ENCODE measurements at regions not wholly inside any gene's neighbourhood (a gene's known extent, or its start where the extent isn't known, plus 50 kb on each side); places are given as distances from the start of the nearest gene placed in this dataset.

DNA sequence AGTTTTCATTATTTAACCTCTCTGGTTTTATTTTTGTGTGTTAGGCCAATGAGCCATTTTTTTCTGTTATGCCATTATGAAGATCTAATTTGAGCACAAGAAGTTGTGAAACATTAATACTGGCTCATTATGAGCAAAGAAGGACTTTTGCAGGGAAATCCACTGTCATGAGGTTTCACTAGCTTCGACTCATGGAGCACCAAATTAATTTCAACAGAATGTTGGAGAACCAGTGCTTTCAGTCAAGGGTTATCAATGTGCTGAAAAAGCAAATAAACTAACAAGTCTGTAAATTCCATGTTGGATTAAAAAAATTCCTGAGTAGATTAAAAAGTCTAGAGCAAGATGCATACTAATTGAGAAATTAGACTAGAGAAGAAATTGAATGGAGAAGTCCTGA is 594.2 kb upstream of the FZD8 start:
- no peaks in the 10 kb centered on the region for H3K27me3 ChIP-seq (ENCODE audit: control insufficient read depth in 1 of 2, insufficient read depth in 2 of 2, low read length in 2 of 2)
- H3K27ac ChIP-seq (ENCODE audit: low read depth in 2 of 2, low read length in 1 of 2) = no peak overlapping the region
- no peaks in the 10 kb centered on the region for H3K4me1 ChIP-seq (ENCODE audit: control insufficient read depth in 2 of 2, insufficient read depth in 2 of 2, low read length in 1 of 2)
- H3K4me3 ChIP-seq (ENCODE audit: low read depth in 1 of 2, low read length in 2 of 2) = no peak overlapping the region
- no peaks in the 10 kb centered on the region for H3K9me3 ChIP-seq (ENCODE audit: control insufficient read depth in 2 of 2, insufficient read depth in 1 of 2, low read depth in 1 of 2, low read length in 1 of 2)
- no peaks in the 10 kb centered on the region for H3K36me3 ChIP-seq (ENCODE audit: control insufficient read depth in 2 of 2, insufficient read depth in 2 of 2, low read length in 1 of 2)
- 43 to 59% methylated on average over 1 of the region's 1 CpG for WGBS, 2 donors

DNA sequence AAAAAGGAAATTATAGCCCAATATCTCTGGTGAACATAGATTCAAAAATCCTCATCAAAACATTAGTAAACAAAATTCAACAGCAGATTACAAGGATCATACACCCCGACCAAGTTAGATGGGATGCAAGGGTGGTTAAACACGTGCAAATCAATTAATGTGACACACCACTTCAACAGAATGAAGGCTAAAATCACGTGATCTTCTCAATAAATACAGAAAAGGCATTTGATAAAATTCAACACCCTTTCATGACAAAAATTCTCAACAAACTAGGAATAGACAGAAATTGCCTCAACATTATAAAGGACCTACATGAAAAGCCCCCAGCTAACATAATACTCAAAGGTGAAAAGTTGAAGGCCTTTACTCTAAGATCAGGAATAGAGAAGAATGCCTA is 590.8 kb upstream of the FZD8 start:
- Histone ChIP-seq H3K9me3 (ENCODE audit: control insufficient read depth in 2 of 2, insufficient read depth in 1 of 2, low read depth in 1 of 2, low read length in 1 of 2) (no peaks in the 10 kb centered on the region), H3K27ac (ENCODE audit: low read depth in 2 of 2, low read length in 1 of 2) (no peak overlapping the region), H3K27me3 (ENCODE audit: control insufficient read depth in 1 of 2, insufficient read depth in 2 of 2, low read length in 2 of 2) (no peaks in the 10 kb centered on the region), H3K4me1 (ENCODE audit: control insufficient read depth in 2 of 2, insufficient read depth in 2 of 2, low read length in 1 of 2) (no peaks in the 10 kb centered on the region), H3K36me3 (ENCODE audit: control insufficient read depth in 2 of 2, insufficient read depth in 2 of 2, low read length in 1 of 2) (no peaks in the 10 kb centered on the region), H3K4me3 (ENCODE audit: low read depth in 1 of 2, low read length in 2 of 2) (no peak overlapping the region)
- 82 to 83% methylated on average over 3 of the region's 3 CpGs for WGBS, 2 donors

GRCh38 chr10:36224431-36224985 is 582.4 kb upstream of the FZD8 start:
- Histone ChIP-seq H3K36me3 (ENCODE audit: control insufficient read depth in 2 of 2, insufficient read depth in 2 of 2, low read length in 1 of 2) (no peaks in the 10 kb centered on the region), H3K4me1 (ENCODE audit: control insufficient read depth in 2 of 2, insufficient read depth in 2 of 2, low read length in 1 of 2) (no peaks in the 10 kb centered on the region), H3K27ac (ENCODE audit: low read depth in 2 of 2, low read length in 1 of 2) (no peak overlapping the region), H3K4me3 (ENCODE audit: low read depth in 1 of 2, low read length in 2 of 2) (no peak overlapping the region), H3K9me3 (ENCODE audit: control insufficient read depth in 2 of 2, insufficient read depth in 1 of 2, low read depth in 1 of 2, low read length in 1 of 2) (no peaks in the 10 kb centered on the region), H3K27me3 (ENCODE audit: control insufficient read depth in 1 of 2, insufficient read depth in 2 of 2, low read length in 2 of 2) (no peaks in the 10 kb centered on the region)
- WGBS, 2 donors = 82 to 85% methylated on average over 4 of the region's 4 CpGs

DNA sequence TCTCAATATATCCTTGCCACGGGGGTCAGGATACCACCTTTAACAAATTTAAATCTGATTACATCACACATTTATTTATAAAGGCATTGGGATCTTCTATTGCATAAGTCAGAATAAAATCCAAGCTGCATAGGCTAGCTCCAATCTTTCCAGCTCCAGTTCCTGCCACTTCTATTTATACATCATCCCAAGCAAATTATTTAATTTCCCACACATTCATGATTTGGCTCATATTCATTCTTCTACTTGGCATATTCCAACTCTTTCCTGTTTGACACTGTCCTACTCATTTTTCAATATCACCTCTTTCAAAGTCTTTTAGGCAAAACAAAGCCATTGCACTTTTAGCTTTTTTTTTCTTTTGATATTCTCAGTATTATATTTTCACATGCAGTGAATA is 579.0 kb upstream of the FZD8 start:
- 37 to 56% methylated on average over 1 of the region's 1 CpG for WGBS, 2 donors

DNA sequence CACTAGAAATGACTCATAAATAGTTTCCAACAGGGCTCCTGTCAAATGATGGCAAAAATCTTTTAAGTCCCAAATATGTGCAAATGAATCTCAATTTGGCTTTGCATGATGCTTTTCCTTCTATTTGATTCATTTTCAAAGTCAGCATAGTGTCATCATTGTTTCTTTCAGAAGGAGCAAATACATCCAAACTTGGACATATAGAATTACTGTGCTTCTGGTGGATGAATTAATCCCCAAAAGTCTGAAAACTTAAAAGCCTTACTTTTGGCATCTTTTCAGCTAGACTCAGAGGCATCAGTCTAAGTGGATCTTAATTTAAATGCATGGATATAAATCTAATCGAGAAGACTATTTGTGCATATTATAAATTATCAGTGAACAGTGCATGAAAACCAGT is 578.1 kb upstream of the FZD8 start:
- no peak overlapping the region for H3K27ac ChIP-seq (ENCODE audit: low read depth in 2 of 2, low read length in 1 of 2)
- WGBS, 2 donors = 42 to 48% methylated on average over 1 of the region's 1 CpG

More for the DNA sequence above, 579.0 kb upstream of the FZD8 start:
- no peaks in the 10 kb centered on the region for H3K9me3 ChIP-seq (ENCODE audit: control insufficient read depth in 2 of 2, insufficient read depth in 1 of 2, low read depth in 1 of 2, low read length in 1 of 2)
- H3K36me3 ChIP-seq (ENCODE audit: control insufficient read depth in 2 of 2, insufficient read depth in 2 of 2, low read length in 1 of 2) = no peaks in the 10 kb centered on the region
- no peak overlapping the region for H3K4me3 ChIP-seq (ENCODE audit: low read depth in 1 of 2, low read length in 2 of 2)
- no peak overlapping the region for H3K27ac ChIP-seq (ENCODE audit: low read depth in 2 of 2, low read length in 1 of 2)
- no peaks in the 10 kb centered on the region for H3K27me3 ChIP-seq (ENCODE audit: control insufficient read depth in 1 of 2, insufficient read depth in 2 of 2, low read length in 2 of 2)
- no peaks in the 10 kb centered on the region for H3K4me1 ChIP-seq (ENCODE audit: control insufficient read depth in 2 of 2, insufficient read depth in 2 of 2, low read length in 1 of 2)

DNA sequence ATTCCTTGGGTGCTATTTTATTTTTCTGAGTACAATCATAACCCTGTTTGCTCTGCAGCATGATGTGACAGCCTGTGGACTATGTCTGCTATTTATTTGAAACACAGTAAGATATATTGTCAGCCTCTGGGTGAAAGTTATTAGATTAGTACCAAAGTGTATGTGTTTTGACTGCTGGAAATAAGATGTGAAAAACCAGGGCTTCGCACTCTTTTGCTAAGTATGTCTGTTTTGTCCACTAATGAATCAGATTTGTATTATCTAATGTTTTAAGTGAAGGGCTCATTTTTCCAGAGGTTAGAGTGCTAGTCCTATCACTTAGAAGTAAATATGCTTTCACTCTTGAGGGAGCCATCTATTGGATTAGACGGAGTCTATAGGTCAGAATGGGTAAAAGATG is 569.8 kb upstream of the FZD8 start:
- H3K27me3 ChIP-seq (ENCODE audit: control insufficient read depth in 1 of 2, insufficient read depth in 2 of 2, low read length in 2 of 2) = no peaks in the 10 kb centered on the region

More for the DNA sequence above, 578.1 kb upstream of the FZD8 start:
- H3K36me3 ChIP-seq (ENCODE audit: control insufficient read depth in 2 of 2, insufficient read depth in 2 of 2, low read length in 1 of 2) = no peaks in the 10 kb centered on the region
- H3K9me3 ChIP-seq (ENCODE audit: control insufficient read depth in 2 of 2, insufficient read depth in 1 of 2, low read depth in 1 of 2, low read length in 1 of 2) = no peaks in the 10 kb centered on the region
- no peaks in the 10 kb centered on the region for H3K4me1 ChIP-seq (ENCODE audit: control insufficient read depth in 2 of 2, insufficient read depth in 2 of 2, low read length in 1 of 2)
- H3K27me3 ChIP-seq (ENCODE audit: control insufficient read depth in 1 of 2, insufficient read depth in 2 of 2, low read length in 2 of 2) = no peaks in the 10 kb centered on the region
- no peak overlapping the region for H3K4me3 ChIP-seq (ENCODE audit: low read depth in 1 of 2, low read length in 2 of 2)

DNA sequence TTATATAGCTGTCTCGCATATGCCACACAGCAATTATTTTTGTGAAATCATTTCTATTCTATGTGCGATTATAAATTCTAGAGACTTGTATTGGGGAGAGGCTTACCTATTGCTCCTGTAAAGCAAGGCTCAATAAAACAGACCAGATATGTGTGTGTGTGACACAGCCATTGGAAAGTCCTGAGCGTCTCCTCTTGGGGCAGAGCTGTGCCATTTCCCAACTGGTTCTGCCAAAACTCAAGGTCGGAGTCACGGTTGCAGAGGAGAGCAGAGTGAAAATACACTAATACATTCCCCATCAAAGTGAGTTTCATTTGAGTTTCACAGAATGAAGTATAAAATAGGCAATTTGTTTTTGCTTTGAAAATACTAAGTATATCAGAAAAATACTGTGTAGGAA is 567.4 kb upstream of the FZD8 start:
- H3K4me1 ChIP-seq (ENCODE audit: control insufficient read depth in 2 of 2, insufficient read depth in 2 of 2, low read length in 1 of 2) = no peaks in the 10 kb centered on the region
- WGBS, 2 donors = 92 to 96% methylated on average over 5 of the region's 5 CpGs

More for the DNA sequence above, 569.8 kb upstream of the FZD8 start:
- no peaks in the 10 kb centered on the region for H3K36me3 ChIP-seq (ENCODE audit: control insufficient read depth in 2 of 2, insufficient read depth in 2 of 2, low read length in 1 of 2)
- H3K9me3 ChIP-seq (ENCODE audit: control insufficient read depth in 2 of 2, insufficient read depth in 1 of 2, low read depth in 1 of 2, low read length in 1 of 2) = no peaks in the 10 kb centered on the region
- 85 to 90% methylated on average over 2 of the region's 2 CpGs for WGBS, 2 donors
- H3K4me1 ChIP-seq (ENCODE audit: control insufficient read depth in 2 of 2, insufficient read depth in 2 of 2, low read length in 1 of 2) = no peaks in the 10 kb centered on the region
- H3K4me3 ChIP-seq (ENCODE audit: low read depth in 1 of 2, low read length in 2 of 2) = no peak overlapping the region
- H3K27ac ChIP-seq (ENCODE audit: low read depth in 2 of 2, low read length in 1 of 2) = no peak overlapping the region

GRCh38 chr10:36202881-36203280 is 560.8 kb upstream of the FZD8 start:
- H3K4me3 ChIP-seq (ENCODE audit: low read depth in 1 of 2, low read length in 2 of 2) = no peak overlapping the region
- WGBS, 2 donors = 34 to 47% methylated on average over 1 of the region's 1 CpG

More for the DNA sequence above, 567.4 kb upstream of the FZD8 start:
- H3K27ac ChIP-seq (ENCODE audit: low read depth in 2 of 2, low read length in 1 of 2) = no peak overlapping the region
- no peaks in the 10 kb centered on the region for H3K27me3 ChIP-seq (ENCODE audit: control insufficient read depth in 1 of 2, insufficient read depth in 2 of 2, low read length in 2 of 2)
- H3K9me3 ChIP-seq (ENCODE audit: control insufficient read depth in 2 of 2, insufficient read depth in 1 of 2, low read depth in 1 of 2, low read length in 1 of 2) = no peaks in the 10 kb centered on the region
- no peaks in the 10 kb centered on the region for H3K36me3 ChIP-seq (ENCODE audit: control insufficient read depth in 2 of 2, insufficient read depth in 2 of 2, low read length in 1 of 2)
- H3K4me3 ChIP-seq (ENCODE audit: low read depth in 1 of 2, low read length in 2 of 2) = no peak overlapping the region

GRCh38 chr10:36200577-36200976 is 558.5 kb upstream of the FZD8 start:
- H3K27ac ChIP-seq (ENCODE audit: low read depth in 2 of 2, low read length in 1 of 2) = no peak overlapping the region
- no peaks in the 10 kb centered on the region for H3K9me3 ChIP-seq (ENCODE audit: control insufficient read depth in 2 of 2, insufficient read depth in 1 of 2, low read depth in 1 of 2, low read length in 1 of 2)
- WGBS, 2 donors = 85 to 91% methylated on average over 5 of the region's 5 CpGs
- H3K4me1 ChIP-seq (ENCODE audit: control insufficient read depth in 2 of 2, insufficient read depth in 2 of 2, low read length in 1 of 2) = no peaks in the 10 kb centered on the region
- no peaks in the 10 kb centered on the region for H3K36me3 ChIP-seq (ENCODE audit: control insufficient read depth in 2 of 2, insufficient read depth in 2 of 2, low read length in 1 of 2)
- no peaks in the 10 kb centered on the region for H3K27me3 ChIP-seq (ENCODE audit: control insufficient read depth in 1 of 2, insufficient read depth in 2 of 2, low read length in 2 of 2)
- no peak overlapping the region for H3K4me3 ChIP-seq (ENCODE audit: low read depth in 1 of 2, low read length in 2 of 2)

More at GRCh38 chr10:36202881-36203280, 560.8 kb upstream of the FZD8 start:
- Histone ChIP-seq H3K27me3 (ENCODE audit: control insufficient read depth in 1 of 2, insufficient read depth in 2 of 2, low read length in 2 of 2) (no peaks in the 10 kb centered on the region), H3K4me1 (ENCODE audit: control insufficient read depth in 2 of 2, insufficient read depth in 2 of 2, low read length in 1 of 2) (no peaks in the 10 kb centered on the region), H3K36me3 (ENCODE audit: control insufficient read depth in 2 of 2, insufficient read depth in 2 of 2, low read length in 1 of 2) (no peaks in the 10 kb centered on the region), H3K27ac (ENCODE audit: low read depth in 2 of 2, low read length in 1 of 2) (no peak overlapping the region), H3K9me3 (ENCODE audit: control insufficient read depth in 2 of 2, insufficient read depth in 1 of 2, low read depth in 1 of 2, low read length in 1 of 2) (no peaks in the 10 kb centered on the region)

GRCh38 chr10:36198322-36198721 is 556.2 kb upstream of the FZD8 start:
- Histone ChIP-seq H3K4me1 (ENCODE audit: control insufficient read depth in 2 of 2, insufficient read depth in 2 of 2, low read length in 1 of 2) (no peaks in the 10 kb centered on the region), H3K27ac (ENCODE audit: low read depth in 2 of 2, low read length in 1 of 2) (no peak overlapping the region), H3K9me3 (ENCODE audit: control insufficient read depth in 2 of 2, insufficient read depth in 1 of 2, low read depth in 1 of 2, low read length in 1 of 2) (no peaks in the 10 kb centered on the region), H3K4me3 (ENCODE audit: low read depth in 1 of 2, low read length in 2 of 2) (no peak overlapping the region), H3K27me3 (ENCODE audit: control insufficient read depth in 1 of 2, insufficient read depth in 2 of 2, low read length in 2 of 2) (no peaks in the 10 kb centered on the region), H3K36me3 (ENCODE audit: control insufficient read depth in 2 of 2, insufficient read depth in 2 of 2, low read length in 1 of 2) (no peaks in the 10 kb centered on the region)
